Ovary (tissue), 3 donors: ENCODE measurements at regions not wholly inside any gene's neighbourhood (a gene's known extent, or its start where the extent isn't known, plus 50 kb on each side); places are given as distances from the start of the nearest gene placed in this dataset.

ENCODE experiments used
- EP300 ChIP-seq: sonication (generic); formaldehyde crosslinking; IDR thresholded peaks from one replicate; pipeline ENCODE4 v1.6.1; 2017; ENCODE audit warnings: antibody characterized with exemption
- POLR2A ChIP-seq: fragments of 450-650 bp; IDR thresholded peaks from one replicate; pipeline ENCODE4 v1.6.1; 2017; ENCODE audit warnings: antibody characterized with exemption, mild to moderate bottlenecking, moderate library complexity
- TF ChIP-seq, protein P1 (sequence below), 3 donors: fragments of 450-650 bp in 2 of 3; fragments of 200-600 bp in 1 of 3; IDR thresholded peaks; one replicate each; pipeline versions ENCODE4 v1.5.1 to v1.8.0; 2016 to 2022; ENCODE audit warnings: antibody characterized with exemption in 3 of 3, mild to moderate bottlenecking in 1 of 3
- donor health status: DM: no; HTN: no; CAD: no.

- TF ChIP-seq EP300 = no peak
- TF ChIP-seq, protein P1, sequence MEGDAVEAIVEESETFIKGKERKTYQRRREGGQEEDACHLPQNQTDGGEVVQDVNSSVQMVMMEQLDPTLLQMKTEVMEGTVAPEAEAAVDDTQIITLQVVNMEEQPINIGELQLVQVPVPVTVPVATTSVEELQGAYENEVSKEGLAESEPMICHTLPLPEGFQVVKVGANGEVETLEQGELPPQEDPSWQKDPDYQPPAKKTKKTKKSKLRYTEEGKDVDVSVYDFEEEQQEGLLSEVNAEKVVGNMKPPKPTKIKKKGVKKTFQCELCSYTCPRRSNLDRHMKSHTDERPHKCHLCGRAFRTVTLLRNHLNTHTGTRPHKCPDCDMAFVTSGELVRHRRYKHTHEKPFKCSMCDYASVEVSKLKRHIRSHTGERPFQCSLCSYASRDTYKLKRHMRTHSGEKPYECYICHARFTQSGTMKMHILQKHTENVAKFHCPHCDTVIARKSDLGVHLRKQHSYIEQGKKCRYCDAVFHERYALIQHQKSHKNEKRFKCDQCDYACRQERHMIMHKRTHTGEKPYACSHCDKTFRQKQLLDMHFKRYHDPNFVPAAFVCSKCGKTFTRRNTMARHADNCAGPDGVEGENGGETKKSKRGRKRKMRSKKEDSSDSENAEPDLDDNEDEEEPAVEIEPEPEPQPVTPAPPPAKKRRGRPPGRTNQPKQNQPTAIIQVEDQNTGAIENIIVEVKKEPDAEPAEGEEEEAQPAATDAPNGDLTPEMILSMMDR (IDR thresholded peaks at IDR 0.05) = no peak
- no peak for TF ChIP-seq POLR2A
Measured at GRCh38 chr3:28799084-28799483, 450.5 kb upstream of the AZI2 start.
